Loucy (cell line): ENCODE measurements at regions not wholly inside any gene's neighbourhood (a gene's known extent, or its start where the extent isn't known, plus 50 kb on each side); places are given as distances from the start of the nearest gene placed in this dataset.

Source experiments
- CTCF ChIP-seq: fragments of 200-600 bp; sonication (generic); conservative IDR thresholded peaks from 2 replicates; pipeline ENCODE4 v1.5.1; 2014; ENCODE audit warnings: mild to moderate bottlenecking, antibody characterized with exemption, low read length
- EZH2phosphoT487 ChIP-seq: fragments of 200-600 bp; IDR thresholded peaks from 2 replicates; pipeline ENCODE4 v1.6.1; 2018; ENCODE audit warnings: antibody characterized with exemption, mild to moderate bottlenecking, moderate library complexity, borderline replicate concordance

- TF ChIP-seq CTCF, result no peak
- TF ChIP-seq EZH2phosphoT487, result no peak
Measured at GRCh38 chr13:104006625-104007075, 940.4 kb upstream of the SLC10A2 start.
